HEK293 (cell line): ENCODE measurements at regions not wholly inside any gene's neighbourhood (a gene's known extent, or its start where the extent isn't known, plus 50 kb on each side); places are given as distances from the start of the nearest gene placed in this dataset.

Source experiments
- CTCF ChIA-PET: fragments of 350-600 bp; formaldehyde crosslinking; extraction: SDS; loops from one replicate; lab custom pipeline; 2021; ENCODE audit warnings: antibody characterized with exemption; lab: Yijun Ruan, JAX
- POLR2A ChIA-PET: fragments of 300-600 bp; formaldehyde crosslinking; extraction: SDS; loops from one replicate; lab custom pipeline; 2020; ENCODE audit warnings: antibody characterized with exemption, inconsistent platforms; lab: Yijun Ruan, JAX
- H3K27ac ChIP-seq: fragments of 200-500 bp; sonication (Bioruptor generic); 2 replicates; pipeline ENCODE4 v1.5.1; 2014; ENCODE audit warnings: low read depth, low read length, control low read depth, inconsistent platforms; ENCODE audit errors: extremely low read depth
- H3K36me3 ChIP-seq, 2 experiments: fragments of 200-500 bp in 1 of 2; sonication (Bioruptor generic) in 1 of 2; 1 replicate in 1 of 2; 2 replicates in 1 of 2; pipeline ENCODE4 v1.5.1; 2014 to 2017; ENCODE audit warnings: inconsistent platforms in 2 of 2, low read length in 2 of 2; ENCODE audit not compliant: control insufficient read depth in 2 of 2, insufficient read depth in 1 of 2
- H3K4me1 ChIP-seq: fragments of 200-500 bp; sonication (Bioruptor generic); 2 replicates; pipeline ENCODE4 v1.5.1; 2014; ENCODE audit warnings: mild to moderate bottlenecking, low read length, inconsistent platforms; ENCODE audit not compliant: control insufficient read depth, insufficient read depth
- H3K4me3 ChIP-seq: 2 replicates; pipeline ENCODE4 v1.5.1; 2011; ENCODE audit warnings: low read depth, mild to moderate bottlenecking, control low read depth, low read length, moderate library complexity
- H3K9me3 ChIP-seq: fragments of 200-500 bp; sonication (Bioruptor generic); 2 replicates; pipeline ENCODE4 v1.5.1; 2014; ENCODE audit warnings: low read depth, low read length, inconsistent platforms; ENCODE audit not compliant: control insufficient read depth, insufficient read depth
- HOXC10 ChIP-seq: sonication (generic); formaldehyde crosslinking; IDR thresholded peaks from 2 replicates; pipeline ENCODE4 v1.8.1; 2023; ENCODE audit warnings: mild to moderate bottlenecking, missing genetic modification reagents
- HOXD13 ChIP-seq: sonication (generic); formaldehyde crosslinking; IDR thresholded peaks from 2 replicates; pipeline ENCODE4 v1.8.0; 2022; ENCODE audit warnings: missing genetic modification reagents, borderline replicate concordance
- REPIN1 ChIP-seq: fragments of 450-650 bp; formaldehyde crosslinking; IDR thresholded peaks from 2 replicates; pipeline ENCODE4 v1.5.1; 2017; ENCODE audit warnings: missing biosample characterization, missing genetic modification characterization, low read depth
- SCRT2 ChIP-seq: fragments of 450-650 bp; formaldehyde crosslinking; IDR thresholded peaks from 2 replicates; pipeline ENCODE4 v1.5.1; 2016; ENCODE audit warnings: missing biosample characterization, missing genetic modification characterization
- SETDB1 ChIP-seq: IDR thresholded peaks from one replicate; pipeline ENCODE4 v1.6.1; 2017; ENCODE audit warnings: mild to moderate bottlenecking, low read length, moderate library complexity, mixed read lengths; ENCODE audit not compliant: insufficient read length
- SP3 ChIP-seq: fragments of 450-650 bp; formaldehyde crosslinking; IDR thresholded peaks from 2 replicates; pipeline ENCODE4 v1.5.1; 2016; ENCODE audit warnings: missing biosample characterization, missing genetic modification characterization
- TRIM28 ChIP-seq: IDR thresholded peaks from 2 replicates; pipeline ENCODE4 v1.6.1; 2011; ENCODE audit warnings: low read length, control low read depth, borderline replicate concordance
- ZBTB20 ChIP-seq: fragments of 450-650 bp; formaldehyde crosslinking; IDR thresholded peaks from 2 replicates; pipeline ENCODE4 v1.5.1; 2016; ENCODE audit warnings: missing biosample characterization, missing genetic modification characterization
- ZEB2 ChIP-seq: fragments of 450-650 bp; formaldehyde crosslinking; IDR thresholded peaks from 2 replicates; pipeline ENCODE4 v1.5.1; 2016; ENCODE audit warnings: missing biosample characterization, missing genetic modification characterization
- ZIC2 ChIP-seq: fragments of 450-650 bp; formaldehyde crosslinking; IDR thresholded peaks from 2 replicates; pipeline ENCODE4 v1.5.1; 2016; ENCODE audit warnings: missing biosample characterization, missing genetic modification characterization
- ZNF16 ChIP-seq: fragments of 450-650 bp; formaldehyde crosslinking; IDR thresholded peaks from 2 replicates; pipeline ENCODE4 v1.5.1; 2016; ENCODE audit warnings: low read depth, missing biosample characterization, missing genetic modification characterization
- ZNF239 ChIP-seq: fragments of 450-650 bp; formaldehyde crosslinking; IDR thresholded peaks from 2 replicates; pipeline ENCODE4 v1.5.1; 2016; ENCODE audit warnings: missing biosample characterization, missing genetic modification characterization
- ZNF335 ChIP-seq: fragments of 450-650 bp; formaldehyde crosslinking; conservative IDR thresholded peaks from 2 replicates; pipeline ENCODE4 v1.5.1; 2016; ENCODE audit warnings: missing biosample characterization, missing genetic modification characterization
- ZNF366 ChIP-seq: fragments of 450-650 bp; formaldehyde crosslinking; conservative IDR thresholded peaks from 2 replicates; pipeline ENCODE4 v1.5.1; 2016; ENCODE audit warnings: missing biosample characterization, missing genetic modification characterization
- ZNF558 ChIP-seq: fragments of 450-650 bp; formaldehyde crosslinking; IDR thresholded peaks from 2 replicates; pipeline ENCODE4 v1.5.1; 2016; ENCODE audit warnings: missing biosample characterization, missing genetic modification characterization
- ZNF571 ChIP-seq: fragments of 450-650 bp; formaldehyde crosslinking; IDR thresholded peaks from 2 replicates; pipeline ENCODE4 v1.5.0; 2017; ENCODE audit warnings: missing biosample characterization, missing genetic modification characterization
- ZNF654 ChIP-seq: fragments of 450-650 bp; formaldehyde crosslinking; IDR thresholded peaks from 2 replicates; pipeline ENCODE4 v1.5.1; 2016; ENCODE audit warnings: low read depth, missing biosample characterization, missing genetic modification characterization
- ZNF660 ChIP-seq: fragments of 450-650 bp; IDR thresholded peaks from 2 replicates; pipeline ENCODE4 v1.5.1; 2018; ENCODE audit warnings: missing biosample characterization, mild to moderate bottlenecking, missing genetic modification characterization
- ZNF664 ChIP-seq: fragments of 450-650 bp; formaldehyde crosslinking; IDR thresholded peaks from 2 replicates; pipeline ENCODE4 v1.5.1; 2016; ENCODE audit warnings: missing biosample characterization, missing genetic modification characterization
- ZNF785 ChIP-seq: fragments of 450-650 bp; formaldehyde crosslinking; IDR thresholded peaks from 2 replicates; pipeline ENCODE4 v1.5.1; 2016; ENCODE audit warnings: missing biosample characterization, missing genetic modification characterization
- ZNF837 ChIP-seq: fragments of 450-650 bp; formaldehyde crosslinking; IDR thresholded peaks from 2 replicates; pipeline ENCODE4 v1.5.1; 2016; ENCODE audit warnings: missing biosample characterization, missing genetic modification characterization
- ZSCAN30 ChIP-seq: fragments of 450-650 bp; IDR thresholded peaks from 2 replicates; pipeline ENCODE4 v1.5.1; 2018; ENCODE audit warnings: missing biosample characterization, mild to moderate bottlenecking, missing genetic modification characterization, moderate library complexity
- TF ChIP-seq, protein P1 (sequence below): fragments of 450-650 bp; formaldehyde crosslinking; IDR thresholded peaks from 2 replicates; pipeline ENCODE4 v1.5.1; 2016; ENCODE audit warnings: missing biosample characterization, missing genetic modification characterization
- TF ChIP-seq, protein P2 (sequence below): fragments of 450-650 bp; formaldehyde crosslinking; IDR thresholded peaks from 2 replicates; pipeline ENCODE4 v1.5.1; 2016; ENCODE audit warnings: missing biosample characterization, missing genetic modification characterization, borderline replicate concordance
- TF ChIP-seq, protein P3 (sequence below): fragments of 450-650 bp; formaldehyde crosslinking; IDR thresholded peaks from 2 replicates; pipeline ENCODE4 v1.5.1; 2016; ENCODE audit warnings: missing biosample characterization, missing genetic modification characterization, low read depth
- TF ChIP-seq, protein P4 (sequence below): fragments of 450-650 bp; formaldehyde crosslinking; IDR thresholded peaks from 2 replicates; pipeline ENCODE4 v1.5.1; 2016; ENCODE audit warnings: missing biosample characterization, missing genetic modification characterization
- TF ChIP-seq, protein P5 (sequence below): fragments of 450-650 bp; formaldehyde crosslinking; IDR thresholded peaks from 2 replicates; pipeline ENCODE4 v1.5.1; 2016; ENCODE audit warnings: missing biosample characterization, missing genetic modification characterization

DNA sequence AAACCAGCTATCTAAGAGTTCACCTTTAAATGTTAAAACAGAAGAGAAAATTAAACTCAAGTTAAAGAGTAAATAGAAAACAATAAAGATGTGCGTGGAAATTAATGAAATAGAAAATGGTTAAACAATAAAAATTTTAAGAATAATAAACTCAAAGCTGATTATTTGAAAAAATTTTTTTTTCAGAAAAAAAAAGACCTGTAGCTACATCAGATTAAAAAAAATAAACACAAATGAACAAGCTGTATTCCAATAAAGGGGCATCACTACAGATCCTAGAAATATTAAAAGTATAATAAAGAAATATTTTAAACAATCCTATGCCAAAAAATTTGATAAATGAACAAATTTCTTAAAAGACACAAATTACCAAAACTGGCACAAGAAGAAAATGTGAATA lies 64.1 kb downstream of the DRD1 start (continued):
- TF ChIP-seq SCRT2 (tag by site-specific recombination) (peak; percentile 42), ZNF335 (no peak), REPIN1 (tag by site-specific recombination) (no peak), ZNF837 (tag by site-specific recombination) (no peak), SETDB1 (peak; percentile 68), TRIM28 (no peak)
- TF ChIP-seq, protein P1, sequence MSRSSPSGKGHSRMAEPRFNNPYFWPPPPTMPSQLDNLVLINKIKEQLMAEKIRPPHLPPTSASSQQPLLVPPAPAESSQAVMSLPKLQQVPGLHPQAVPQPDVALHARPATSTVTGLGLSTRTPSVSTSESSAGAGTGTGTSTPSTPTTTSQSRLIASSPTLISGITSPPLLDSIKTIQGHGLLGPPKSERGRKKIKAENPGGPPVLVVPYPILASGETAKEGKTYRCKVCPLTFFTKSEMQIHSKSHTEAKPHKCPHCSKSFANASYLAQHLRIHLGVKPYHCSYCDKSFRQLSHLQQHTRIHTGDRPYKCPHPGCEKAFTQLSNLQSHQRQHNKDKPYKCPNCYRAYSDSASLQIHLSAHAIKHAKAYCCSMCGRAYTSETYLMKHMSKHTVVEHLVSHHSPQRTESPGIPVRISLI (tag by site-specific recombination), result peak; percentile 72

DNA sequence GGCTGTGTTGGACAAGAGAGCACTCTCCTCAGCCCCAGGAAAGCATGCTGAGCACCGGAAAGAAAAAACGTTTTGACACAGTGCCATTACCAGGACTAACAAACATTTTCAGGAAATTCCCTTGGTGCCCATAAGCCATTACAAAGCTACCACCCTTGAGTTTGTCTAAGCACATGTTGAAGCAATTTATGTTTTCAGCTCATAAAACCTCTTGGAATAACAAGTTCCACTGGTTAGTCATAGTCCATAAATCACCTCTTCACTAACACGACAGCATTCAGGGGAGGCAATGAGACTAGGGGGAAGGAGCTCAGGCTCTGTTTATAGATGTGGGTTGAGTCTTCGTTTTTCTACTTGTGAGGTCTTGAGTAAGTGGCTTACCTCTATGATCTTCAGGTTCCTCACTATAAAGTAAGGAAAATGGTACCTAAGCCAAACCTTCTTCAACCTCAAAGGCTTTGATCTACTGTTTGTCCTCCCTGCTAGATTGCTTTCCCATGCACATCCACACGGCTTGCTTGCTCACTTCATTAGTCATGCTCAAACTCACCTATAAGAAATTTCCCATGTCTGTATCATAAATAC lies 65.4 kb downstream of the DRD1 start:
- Histone ChIP-seq H3K27ac (peak overlapping the region; percentile 65), H3K36me3 (no peaks in the 10 kb centered on the region), H3K4me1 (peaks cover 15% of the 10 kb centered on the region), H3K9me3 (no peaks in the 10 kb centered on the region), H3K4me3 (no peak overlapping the region)
- ChIA-PET POLR2A (interaction anchor here (0.7 to 1.1 kb wide), 5 partner anchors 14 to 89 kb away, joined by 3 to 4 read pairs (median 3); no protein-coding TSS in a partner anchor), CTCF (interaction anchor here (1.0 to 1.4 kb wide), 3 partner anchors 37 to 135 kb away, joined by 3 read pairs; no protein-coding TSS in a partner anchor)
- peak; percentile 99 for TF ChIP-seq ZNF660 (tag by site-specific recombination)
- TF ChIP-seq HOXD13 (CRISPR knock-in tag), result peak; percentile 99
- 0 out of 2 replicates have a peak, but pooled peaks have one; percentile 67 for TF ChIP-seq HOXC10 (CRISPR knock-in tag)
- TF ChIP-seq, protein P2, sequence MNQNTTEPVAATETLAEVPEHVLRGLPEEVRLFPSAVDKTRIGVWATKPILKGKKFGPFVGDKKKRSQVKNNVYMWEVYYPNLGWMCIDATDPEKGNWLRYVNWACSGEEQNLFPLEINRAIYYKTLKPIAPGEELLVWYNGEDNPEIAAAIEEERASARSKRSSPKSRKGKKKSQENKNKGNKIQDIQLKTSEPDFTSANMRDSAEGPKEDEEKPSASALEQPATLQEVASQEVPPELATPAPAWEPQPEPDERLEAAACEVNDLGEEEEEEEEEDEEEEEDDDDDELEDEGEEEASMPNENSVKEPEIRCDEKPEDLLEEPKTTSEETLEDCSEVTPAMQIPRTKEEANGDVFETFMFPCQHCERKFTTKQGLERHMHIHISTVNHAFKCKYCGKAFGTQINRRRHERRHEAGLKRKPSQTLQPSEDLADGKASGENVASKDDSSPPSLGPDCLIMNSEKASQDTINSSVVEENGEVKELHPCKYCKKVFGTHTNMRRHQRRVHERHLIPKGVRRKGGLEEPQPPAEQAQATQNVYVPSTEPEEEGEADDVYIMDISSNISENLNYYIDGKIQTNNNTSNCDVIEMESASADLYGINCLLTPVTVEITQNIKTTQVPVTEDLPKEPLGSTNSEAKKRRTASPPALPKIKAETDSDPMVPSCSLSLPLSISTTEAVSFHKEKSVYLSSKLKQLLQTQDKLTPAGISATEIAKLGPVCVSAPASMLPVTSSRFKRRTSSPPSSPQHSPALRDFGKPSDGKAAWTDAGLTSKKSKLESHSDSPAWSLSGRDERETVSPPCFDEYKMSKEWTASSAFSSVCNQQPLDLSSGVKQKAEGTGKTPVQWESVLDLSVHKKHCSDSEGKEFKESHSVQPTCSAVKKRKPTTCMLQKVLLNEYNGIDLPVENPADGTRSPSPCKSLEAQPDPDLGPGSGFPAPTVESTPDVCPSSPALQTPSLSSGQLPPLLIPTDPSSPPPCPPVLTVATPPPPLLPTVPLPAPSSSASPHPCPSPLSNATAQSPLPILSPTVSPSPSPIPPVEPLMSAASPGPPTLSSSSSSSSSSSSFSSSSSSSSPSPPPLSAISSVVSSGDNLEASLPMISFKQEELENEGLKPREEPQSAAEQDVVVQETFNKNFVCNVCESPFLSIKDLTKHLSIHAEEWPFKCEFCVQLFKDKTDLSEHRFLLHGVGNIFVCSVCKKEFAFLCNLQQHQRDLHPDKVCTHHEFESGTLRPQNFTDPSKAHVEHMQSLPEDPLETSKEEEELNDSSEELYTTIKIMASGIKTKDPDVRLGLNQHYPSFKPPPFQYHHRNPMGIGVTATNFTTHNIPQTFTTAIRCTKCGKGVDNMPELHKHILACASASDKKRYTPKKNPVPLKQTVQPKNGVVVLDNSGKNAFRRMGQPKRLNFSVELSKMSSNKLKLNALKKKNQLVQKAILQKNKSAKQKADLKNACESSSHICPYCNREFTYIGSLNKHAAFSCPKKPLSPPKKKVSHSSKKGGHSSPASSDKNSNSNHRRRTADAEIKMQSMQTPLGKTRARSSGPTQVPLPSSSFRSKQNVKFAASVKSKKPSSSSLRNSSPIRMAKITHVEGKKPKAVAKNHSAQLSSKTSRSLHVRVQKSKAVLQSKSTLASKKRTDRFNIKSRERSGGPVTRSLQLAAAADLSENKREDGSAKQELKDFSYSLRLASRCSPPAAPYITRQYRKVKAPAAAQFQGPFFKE (tag by site-specific recombination), result no peak
- peak; percentile 83 for TF ChIP-seq ZNF664 (tag by site-specific recombination)
- peak; percentile 67 for TF ChIP-seq SP3
- TF ChIP-seq, protein P3, sequence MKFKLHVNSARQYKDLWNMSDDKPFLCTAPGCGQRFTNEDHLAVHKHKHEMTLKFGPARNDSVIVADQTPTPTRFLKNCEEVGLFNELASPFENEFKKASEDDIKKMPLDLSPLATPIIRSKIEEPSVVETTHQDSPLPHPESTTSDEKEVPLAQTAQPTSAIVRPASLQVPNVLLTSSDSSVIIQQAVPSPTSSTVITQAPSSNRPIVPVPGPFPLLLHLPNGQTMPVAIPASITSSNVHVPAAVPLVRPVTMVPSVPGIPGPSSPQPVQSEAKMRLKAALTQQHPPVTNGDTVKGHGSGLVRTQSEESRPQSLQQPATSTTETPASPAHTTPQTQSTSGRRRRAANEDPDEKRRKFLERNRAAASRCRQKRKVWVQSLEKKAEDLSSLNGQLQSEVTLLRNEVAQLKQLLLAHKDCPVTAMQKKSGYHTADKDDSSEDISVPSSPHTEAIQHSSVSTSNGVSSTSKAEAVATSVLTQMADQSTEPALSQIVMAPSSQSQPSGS, result peak; percentile 88
- TF ChIP-seq, protein P4, sequence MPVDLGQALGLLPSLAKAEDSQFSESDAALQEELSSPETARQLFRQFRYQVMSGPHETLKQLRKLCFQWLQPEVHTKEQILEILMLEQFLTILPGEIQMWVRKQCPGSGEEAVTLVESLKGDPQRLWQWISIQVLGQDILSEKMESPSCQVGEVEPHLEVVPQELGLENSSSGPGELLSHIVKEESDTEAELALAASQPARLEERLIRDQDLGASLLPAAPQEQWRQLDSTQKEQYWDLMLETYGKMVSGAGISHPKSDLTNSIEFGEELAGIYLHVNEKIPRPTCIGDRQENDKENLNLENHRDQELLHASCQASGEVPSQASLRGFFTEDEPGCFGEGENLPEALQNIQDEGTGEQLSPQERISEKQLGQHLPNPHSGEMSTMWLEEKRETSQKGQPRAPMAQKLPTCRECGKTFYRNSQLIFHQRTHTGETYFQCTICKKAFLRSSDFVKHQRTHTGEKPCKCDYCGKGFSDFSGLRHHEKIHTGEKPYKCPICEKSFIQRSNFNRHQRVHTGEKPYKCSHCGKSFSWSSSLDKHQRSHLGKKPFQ (tag by site-specific recombination), result peak; percentile 93
- 0 out of 2 replicates have a peak, but pooled peaks have one; percentile 44 for TF ChIP-seq ZNF785 (tag by site-specific recombination)
- no peak for TF ChIP-seq ZNF571 (tag by site-specific recombination)
- TF ChIP-seq ZEB2 (tag by site-specific recombination), result peak; percentile 99
- peak; percentile 99 for TF ChIP-seq ZNF366 (tag by site-specific recombination)
- TF ChIP-seq ZNF16 (tag by site-specific recombination), result no peak
- TF ChIP-seq ZIC2 (tag by site-specific recombination), result peak; percentile 99
- peak; percentile 95 for TF ChIP-seq ZNF558 (tag by site-specific recombination)
- TF ChIP-seq, protein P5, sequence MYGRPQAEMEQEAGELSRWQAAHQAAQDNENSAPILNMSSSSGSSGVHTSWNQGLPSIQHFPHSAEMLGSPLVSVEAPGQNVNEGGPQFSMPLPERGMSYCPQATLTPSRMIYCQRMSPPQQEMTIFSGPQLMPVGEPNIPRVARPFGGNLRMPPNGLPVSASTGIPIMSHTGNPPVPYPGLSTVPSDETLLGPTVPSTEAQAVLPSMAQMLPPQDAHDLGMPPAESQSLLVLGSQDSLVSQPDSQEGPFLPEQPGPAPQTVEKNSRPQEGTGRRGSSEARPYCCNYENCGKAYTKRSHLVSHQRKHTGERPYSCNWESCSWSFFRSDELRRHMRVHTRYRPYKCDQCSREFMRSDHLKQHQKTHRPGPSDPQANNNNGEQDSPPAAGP (tag by site-specific recombination), result peak; percentile 99
- TF ChIP-seq ZSCAN30 (tag by site-specific recombination), result peak; percentile 93
- TF ChIP-seq ZNF239 (tag by site-specific recombination), result no peak
- TF ChIP-seq ZNF654 (tag by site-specific recombination), result peak; percentile 27; the same call in 1 of the 2 replicates
- 0 out of 2 replicates have a peak, but pooled peaks have one; percentile 45 for TF ChIP-seq ZBTB20 (tag by site-specific recombination)
